ENCODE measurements at regions not wholly inside any gene's neighbourhood (a gene's known extent, or its start where the extent isn't known, plus 50 kb on each side); places are given as distances from the start of the nearest gene placed in this dataset.

DNA sequence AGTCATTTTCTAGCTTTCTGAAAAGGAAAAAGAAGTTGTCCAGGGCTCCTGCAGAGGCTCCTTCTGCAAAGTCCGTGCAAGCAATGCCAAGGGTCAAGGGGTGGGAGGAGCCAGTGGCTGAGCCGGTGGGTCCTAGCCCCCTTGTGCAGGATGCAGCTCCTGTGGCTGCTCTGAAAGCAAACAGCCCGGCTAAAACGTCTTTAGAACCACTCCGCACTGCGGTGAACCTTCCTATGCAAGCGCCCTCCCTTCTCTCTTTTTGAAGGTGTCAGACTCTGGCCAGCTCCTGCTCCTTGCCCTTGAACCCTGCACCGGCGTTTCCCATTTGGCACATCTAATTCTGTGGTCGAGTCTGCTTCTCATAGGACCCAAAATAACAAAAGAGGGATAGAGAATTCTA is 183.1 kb downstream of the UACA start:
- TF ChIP-seq, protein P1, sequence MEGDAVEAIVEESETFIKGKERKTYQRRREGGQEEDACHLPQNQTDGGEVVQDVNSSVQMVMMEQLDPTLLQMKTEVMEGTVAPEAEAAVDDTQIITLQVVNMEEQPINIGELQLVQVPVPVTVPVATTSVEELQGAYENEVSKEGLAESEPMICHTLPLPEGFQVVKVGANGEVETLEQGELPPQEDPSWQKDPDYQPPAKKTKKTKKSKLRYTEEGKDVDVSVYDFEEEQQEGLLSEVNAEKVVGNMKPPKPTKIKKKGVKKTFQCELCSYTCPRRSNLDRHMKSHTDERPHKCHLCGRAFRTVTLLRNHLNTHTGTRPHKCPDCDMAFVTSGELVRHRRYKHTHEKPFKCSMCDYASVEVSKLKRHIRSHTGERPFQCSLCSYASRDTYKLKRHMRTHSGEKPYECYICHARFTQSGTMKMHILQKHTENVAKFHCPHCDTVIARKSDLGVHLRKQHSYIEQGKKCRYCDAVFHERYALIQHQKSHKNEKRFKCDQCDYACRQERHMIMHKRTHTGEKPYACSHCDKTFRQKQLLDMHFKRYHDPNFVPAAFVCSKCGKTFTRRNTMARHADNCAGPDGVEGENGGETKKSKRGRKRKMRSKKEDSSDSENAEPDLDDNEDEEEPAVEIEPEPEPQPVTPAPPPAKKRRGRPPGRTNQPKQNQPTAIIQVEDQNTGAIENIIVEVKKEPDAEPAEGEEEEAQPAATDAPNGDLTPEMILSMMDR (conservative IDR thresholded peaks at IDR 0.05; ENCODE audit: low read length), result no peak
- no peak for TF ChIP-seq EZH2phosphoT487 (IDR thresholded peaks at IDR 0.05; ENCODE audit: borderline replicate concordance, low read depth, low read length)

Measured in OCI-LY7 (cell line).